ENCODE measurements at regions not wholly inside any gene's neighbourhood (a gene's known extent, or its start where the extent isn't known, plus 50 kb on each side); places are given as distances from the start of the nearest gene placed in this dataset.

- no peak for TF ChIP-seq CTCF (IDR thresholded peaks at IDR 0.05)
- TF ChIP-seq POLR2AphosphoS5 (IDR thresholded peaks at IDR 0.05), result no peak
- TF ChIP-seq POLR2A (IDR thresholded peaks at IDR 0.05), result no peak
Measured at GRCh38 chr2:226451486-226451885, 348.1 kb downstream of the IRS1 start.
